ENCODE measurements at regions not wholly inside any gene's neighbourhood (a gene's known extent, or its start where the extent isn't known, plus 50 kb on each side); places are given as distances from the start of the nearest gene placed in this dataset.

- DNase-seq = no peak
- H3K4me1 ChIP-seq = peaks cover 0 to 18% (median 15%) of the 10 kb centered on the region in 4 donors
- intact Hi-C loops (cut with DNase I; ENCODE audit: low total_unique reads) = no loop called here
Observed at GRCh38 chr15:69666921-69667811, 214.5 kb downstream of the RPLP1 start.

GRCh38 chr15:69668039-69668705 lies 215.6 kb downstream of the RPLP1 start:
- Histone ChIP-seq H3K9me3 (no peaks in the 10 kb centered on the region), H3K27me3 (no peaks in the 10 kb centered on the region), H3K4me1 (peaks cover 0 to 18% (median 15%) of the 10 kb centered on the region in 4 donors), H3K4me3 (no peak overlapping the region), H3K27ac (peak overlapping the region in 1 of 2 donors; percentile 37), H3K36me3 (no peaks in the 10 kb centered on the region)
- DNase-seq = peak in 1 of 2 donors; percentile 72
- intact Hi-C loops (cut with DNase I; ENCODE audit: low total_unique reads) = no loop called here
- TF ChIP-seq CTCF (IDR thresholded peaks at IDR 0.05) = no peak

More at GRCh38 chr15:69666921-69667811, 214.5 kb downstream of the RPLP1 start:
- H3K27ac ChIP-seq = peak overlapping the region in 1 of 2 donors; percentile 37
- no peaks in the 10 kb centered on the region for H3K9me3 ChIP-seq
- H3K27me3 ChIP-seq = no peaks in the 10 kb centered on the region
- no peaks in the 10 kb centered on the region for H3K36me3 ChIP-seq
- H3K4me3 ChIP-seq = no peak overlapping the region
- no peak for TF ChIP-seq CTCF (IDR thresholded peaks at IDR 0.05)

GRCh38 chr15:69668963-69669362 lies 216.3 kb downstream of the RPLP1 start:
- no peak overlapping the region for H3K4me3 ChIP-seq
- DNase-seq = peak in 1 of 2 donors; percentile 69
- H3K27me3 ChIP-seq = no peaks in the 10 kb centered on the region
- H3K36me3 ChIP-seq = no peaks in the 10 kb centered on the region
- H3K4me1 ChIP-seq = peaks cover 0 to 18% (median 15%) of the 10 kb centered on the region in 4 donors
- intact Hi-C loops (cut with DNase I; ENCODE audit: low total_unique reads) = no loop called here
- peak overlapping the region in 1 of 2 donors; percentile 37 for H3K27ac ChIP-seq
- H3K9me3 ChIP-seq = no peaks in the 10 kb centered on the region
- TF ChIP-seq CTCF (IDR thresholded peaks at IDR 0.05) = no peak

GRCh38 chr15:69669446-69669845 lies 216.8 kb downstream of the RPLP1 start:
- Histone ChIP-seq H3K27ac (no peak overlapping the region), H3K36me3 (no peaks in the 10 kb centered on the region), H3K9me3 (no peaks in the 10 kb centered on the region), H3K4me3 (no peak overlapping the region), H3K27me3 (no peaks in the 10 kb centered on the region), H3K4me1 (peaks cover 0 to 18% (median 15%) of the 10 kb centered on the region in 4 donors)
- TF ChIP-seq CTCF (IDR thresholded peaks at IDR 0.05) = no peak
- DNase-seq = no peak
- intact Hi-C loops (cut with DNase I; ENCODE audit: low total_unique reads) = no loop called here

GRCh38 chr15:69673291-69673881 lies 220.8 kb downstream of the RPLP1 start:
- no peaks in the 10 kb centered on the region for H3K36me3 ChIP-seq
- intact Hi-C loops (cut with DNase I; ENCODE audit: low total_unique reads) = no loop called here
- H3K27ac ChIP-seq = no peak overlapping the region
- H3K9me3 ChIP-seq = no peaks in the 10 kb centered on the region
- no peak for TF ChIP-seq CTCF (IDR thresholded peaks at IDR 0.05)
- DNase-seq = no peak
- peaks cover 0 to 7% (median 3%) of the 10 kb centered on the region in 4 donors for H3K4me1 ChIP-seq
- H3K27me3 ChIP-seq = peaks cover 0 to 5% of the 10 kb centered on the region in 2 donors
- H3K4me3 ChIP-seq = no peak overlapping the region
